Stimulated activated CD4-positive, alpha-beta T cell treated with anti-CD3 and anti-CD28 coated beads, Interleukin-1b, Interleukin-23, amount 100 ng/mL, for 4 hours (primary cell): ENCODE measurements at regions not wholly inside any gene's neighbourhood (a gene's known extent, or its start where the extent isn't known, plus 50 kb on each side); places are given as distances from the start of the nearest gene placed in this dataset.
"Not testable (repeated sequence)": the region's sequence is repeated elsewhere in the genome, so short reads cannot be mapped to it uniquely, and the experiment has no call there.

ENCODE experiments used
- DNase-seq, 2 donors: peaks; one replicate each; pipeline ENCODE4 v3.0.0-alpha.2; 2020; ENCODE audit warnings: low read depth in 2 of 2

DNA sequence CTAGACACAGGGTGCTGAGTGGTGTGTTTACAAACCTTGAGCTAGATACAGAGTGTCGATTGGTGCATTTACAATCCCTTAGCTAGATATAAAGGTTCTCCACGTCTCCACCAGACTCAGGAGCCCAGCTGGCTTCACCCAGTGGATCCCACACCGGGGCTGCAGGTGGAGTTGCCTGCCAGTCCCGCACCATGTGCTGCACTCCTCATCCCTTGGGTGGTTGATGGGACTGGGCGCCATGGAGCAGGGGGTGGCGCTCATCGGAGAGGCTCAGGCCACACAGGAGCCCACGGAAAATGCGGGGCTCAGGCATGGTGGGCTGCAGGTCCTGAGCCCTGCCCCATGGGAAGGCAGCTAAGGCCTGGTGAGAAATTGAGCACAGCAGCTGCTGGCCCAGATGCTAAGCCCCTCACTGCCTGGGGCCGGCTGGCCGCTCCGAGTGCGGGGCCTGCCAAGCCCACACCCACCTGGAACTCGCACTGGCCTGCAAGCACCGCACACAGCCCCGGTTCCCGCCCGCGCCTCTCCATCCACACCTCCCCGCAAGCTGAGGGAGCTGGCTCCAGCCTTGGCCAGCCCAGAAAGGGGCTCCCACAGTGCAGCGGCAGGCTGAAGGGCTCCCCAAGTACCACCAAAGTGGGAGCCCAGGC is 418.4 kb downstream of the KIF20B start:
- DNase-seq: not testable (repeated sequence)

DNA sequence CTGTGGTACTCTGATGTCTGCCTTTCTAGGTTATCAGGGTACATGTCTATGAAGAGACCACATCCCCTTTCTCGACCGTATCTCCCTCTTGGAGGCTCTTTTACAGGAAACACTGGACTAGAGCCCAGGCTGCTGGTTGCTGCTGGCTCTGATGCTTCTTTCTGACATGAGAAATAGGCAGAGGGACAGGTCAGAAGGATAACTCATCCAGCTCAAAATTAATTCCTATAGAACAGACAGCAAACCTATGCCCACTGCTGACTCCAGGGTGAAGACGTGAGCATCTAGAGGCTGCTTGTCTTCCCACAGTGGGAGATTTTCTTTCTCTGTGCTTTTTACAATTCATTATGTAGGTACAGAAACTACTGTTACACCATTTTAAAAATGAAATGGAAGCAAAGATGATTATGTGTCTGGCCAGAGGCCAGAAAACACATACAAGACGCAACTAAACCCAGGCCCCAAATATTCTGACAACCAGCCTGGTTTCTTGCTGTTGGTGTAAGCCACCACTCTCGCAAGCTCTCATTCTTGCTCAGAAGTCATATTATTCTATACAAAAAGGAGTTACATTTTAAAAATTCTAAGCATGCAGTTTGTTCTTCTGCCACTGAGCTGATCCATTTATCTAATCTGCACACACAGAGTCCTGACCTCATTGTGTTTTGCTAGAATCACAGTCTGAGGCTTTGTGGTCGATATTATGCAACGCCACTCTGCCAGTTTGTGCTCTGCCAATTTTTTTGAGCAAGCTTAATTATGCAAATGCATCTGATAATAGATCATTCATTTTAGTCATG is 424.3 kb downstream of the KIF20B start:
- DNase-seq: no peak

DNA sequence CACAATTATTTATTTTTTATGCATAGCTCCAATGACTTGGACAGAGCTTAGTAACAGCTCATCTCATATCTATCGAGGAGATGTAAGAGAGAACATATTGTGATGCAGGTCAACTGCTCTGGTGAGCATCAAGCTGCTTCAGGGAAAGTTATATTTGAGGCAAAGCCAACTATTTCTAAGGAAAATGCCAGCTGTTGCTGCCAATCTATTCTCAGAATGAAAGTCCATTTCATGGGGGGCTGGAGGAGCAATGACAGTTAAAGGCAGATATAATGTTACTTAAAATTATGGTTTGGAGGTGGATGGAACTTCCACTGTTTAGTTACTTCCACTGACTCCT is 424.8 kb downstream of the KIF20B start:
- no peak for DNase-seq

DNA sequence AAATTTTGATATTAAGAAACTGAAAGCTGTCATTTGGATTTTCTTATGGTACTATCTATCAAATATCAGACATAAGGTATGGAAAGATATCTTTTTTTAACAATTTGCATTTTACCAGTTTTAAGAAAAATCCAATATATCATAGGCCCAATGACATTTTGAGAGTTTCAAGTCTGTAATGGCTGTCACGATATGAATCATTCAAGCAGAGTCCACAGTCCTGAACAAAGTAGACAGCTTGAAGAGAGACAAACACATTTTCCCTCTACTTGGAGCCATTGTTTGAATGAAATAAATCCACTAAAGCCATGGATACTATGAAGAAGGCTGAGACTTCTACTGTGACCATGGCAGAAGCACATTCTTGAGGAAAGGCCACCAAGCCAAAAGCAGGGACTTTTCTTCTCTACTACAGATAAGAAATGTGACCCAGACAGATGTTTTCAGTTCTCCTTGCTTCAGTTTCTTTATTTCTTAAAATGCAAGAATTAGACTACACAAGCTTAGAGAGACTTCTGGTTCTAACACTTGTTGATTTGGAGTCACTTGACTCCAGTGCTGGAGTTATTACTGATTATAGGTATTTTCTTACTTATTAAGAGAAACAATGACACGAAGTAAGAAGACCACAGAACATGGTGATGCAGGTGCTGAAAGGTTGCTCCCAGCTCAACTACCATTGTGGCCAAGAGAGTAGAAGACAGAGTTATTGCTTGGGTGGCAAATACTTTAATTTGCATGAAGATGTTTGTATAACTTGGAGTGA is 429.1 kb downstream of the KIF20B start:
- no peak for DNase-seq

DNA sequence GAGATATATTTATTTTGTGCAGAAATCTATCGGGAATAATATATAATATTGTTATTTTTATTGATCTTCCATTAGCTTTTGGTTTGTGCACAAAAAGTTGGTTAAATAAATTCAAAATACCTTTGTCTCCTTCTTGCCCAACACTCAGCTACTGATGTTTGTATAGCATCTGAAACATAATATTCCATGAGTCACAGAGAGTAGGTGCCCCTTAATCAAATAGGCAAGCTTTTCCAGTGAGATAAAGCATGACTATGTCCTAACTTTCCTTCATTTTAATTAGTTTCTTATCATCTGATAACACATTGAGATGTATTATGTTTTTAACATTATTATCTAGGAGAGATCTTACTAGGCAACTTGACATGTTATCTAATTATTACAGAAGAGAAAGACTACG is 432.2 kb downstream of the KIF20B start:
- no peak for DNase-seq

DNA sequence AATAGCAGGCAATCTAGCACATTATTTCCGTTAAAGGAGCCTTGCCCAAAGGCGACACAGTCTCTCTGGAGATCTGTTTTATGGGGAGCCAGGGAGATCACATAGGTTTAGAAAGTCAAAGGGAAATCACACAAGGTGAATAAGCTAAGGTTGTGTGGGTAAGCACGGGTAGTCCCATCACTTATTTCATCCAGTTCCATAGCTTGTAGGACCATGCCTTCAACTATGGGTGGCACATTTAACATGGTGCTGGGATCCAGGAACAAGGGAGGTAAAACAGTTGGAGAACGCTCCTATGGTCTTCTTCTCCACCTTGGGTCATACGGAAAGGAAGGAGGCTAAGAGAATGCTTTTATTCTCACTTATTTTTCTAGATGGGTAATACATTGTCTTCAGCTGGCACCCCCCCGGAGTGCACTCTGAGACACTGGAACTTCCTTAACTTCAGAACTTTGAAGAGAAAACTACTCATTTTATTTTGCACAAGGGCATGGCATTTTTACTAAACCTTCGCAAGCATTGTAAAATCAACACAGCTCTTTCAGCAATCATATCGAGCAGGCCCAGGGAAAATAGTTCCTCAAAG is 435.4 kb downstream of the KIF20B start:
- no peak for DNase-seq

DNA sequence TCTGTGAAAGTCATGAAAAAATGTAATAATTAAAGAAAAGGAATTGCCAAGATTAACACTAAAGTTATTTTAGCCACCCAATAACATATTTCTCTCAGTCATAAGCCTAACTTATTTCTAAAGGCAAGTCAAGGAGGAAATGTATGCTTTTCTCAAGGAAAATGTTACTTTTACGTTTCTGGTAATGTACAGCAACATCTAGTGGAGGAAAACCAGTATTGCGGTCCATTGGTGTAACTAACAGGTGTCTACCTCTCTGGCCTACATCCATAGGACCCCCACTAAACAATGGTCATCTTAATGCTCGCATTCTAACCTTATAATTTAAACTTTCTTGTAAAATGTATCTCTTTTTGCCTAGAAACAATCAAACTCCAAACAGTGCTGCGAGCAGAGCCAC is 437.5 kb downstream of the KIF20B start:
- DNase-seq: no peak

DNA sequence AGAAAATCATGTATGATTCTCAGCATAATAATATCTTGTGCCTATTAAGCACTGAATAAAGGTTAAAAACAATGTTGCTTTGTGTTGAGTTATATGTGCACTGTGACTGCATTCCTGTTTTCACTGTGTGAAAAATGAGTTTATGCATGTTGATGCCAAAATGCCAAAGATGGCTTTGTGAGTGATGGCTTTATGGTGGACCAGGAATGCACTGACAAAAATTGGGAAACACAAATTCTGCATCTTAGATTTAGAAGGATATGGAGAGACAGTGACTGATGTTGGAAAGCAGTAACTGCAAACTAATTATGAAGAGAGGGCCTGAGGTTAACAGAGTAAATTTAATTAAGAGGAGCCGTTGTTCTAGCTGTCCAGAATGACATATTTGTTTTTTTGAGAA is 440.4 kb downstream of the KIF20B start:
- DNase-seq: no peak

DNA sequence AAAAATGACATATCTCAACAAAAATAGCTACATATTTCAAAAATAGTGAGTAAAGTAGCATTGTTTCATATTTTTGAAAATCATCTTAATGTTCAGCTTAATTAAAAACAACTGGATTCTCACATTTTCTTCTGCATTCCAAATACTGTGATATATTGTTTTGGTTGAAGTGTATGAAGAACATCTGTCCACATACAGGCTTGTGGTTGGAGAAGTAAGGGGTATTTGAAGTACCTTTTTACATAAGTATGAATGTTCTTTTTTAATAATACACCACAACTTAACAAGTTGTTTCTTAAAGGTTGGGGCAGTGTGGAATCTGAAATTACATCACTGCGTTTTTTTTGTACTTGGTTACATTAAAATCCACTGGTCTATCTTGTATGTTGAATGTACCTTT is 442.5 kb downstream of the KIF20B start:
- no peak for DNase-seq

DNA sequence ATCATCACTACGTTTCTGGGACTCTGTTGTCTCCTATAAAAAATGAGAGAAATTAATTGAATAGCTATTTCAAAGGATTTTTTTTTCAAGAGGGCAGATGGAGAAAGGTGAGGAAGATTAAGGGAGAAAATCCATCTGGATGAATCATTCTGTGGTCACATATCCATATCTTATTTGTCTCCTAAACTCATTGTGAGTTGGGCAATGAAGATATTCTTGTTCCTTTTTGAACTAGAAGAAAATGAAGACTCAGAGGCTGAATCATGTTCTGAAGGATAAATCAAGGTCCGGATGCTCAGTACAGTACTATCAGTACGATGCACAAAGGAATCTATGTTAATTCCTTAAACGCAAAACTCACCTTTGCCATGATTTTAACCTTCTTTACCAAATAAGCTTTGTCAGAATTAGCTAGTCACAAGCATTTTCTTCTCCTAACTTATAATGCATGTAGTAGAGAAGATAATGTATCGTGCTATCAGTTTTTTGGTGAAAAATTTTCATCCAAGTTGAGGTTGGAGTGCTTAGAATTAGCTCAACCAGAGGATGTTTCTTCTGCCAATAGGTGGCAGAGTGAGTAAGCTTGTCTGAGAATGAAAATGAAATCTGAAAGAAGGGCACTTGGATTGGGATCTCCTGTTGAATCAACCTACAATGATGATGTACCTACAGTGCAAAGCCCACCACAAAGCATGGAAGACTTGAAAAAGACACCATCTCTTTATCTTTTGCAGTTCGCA is 446.9 kb downstream of the KIF20B start:
- DNase-seq: no peak

DNA sequence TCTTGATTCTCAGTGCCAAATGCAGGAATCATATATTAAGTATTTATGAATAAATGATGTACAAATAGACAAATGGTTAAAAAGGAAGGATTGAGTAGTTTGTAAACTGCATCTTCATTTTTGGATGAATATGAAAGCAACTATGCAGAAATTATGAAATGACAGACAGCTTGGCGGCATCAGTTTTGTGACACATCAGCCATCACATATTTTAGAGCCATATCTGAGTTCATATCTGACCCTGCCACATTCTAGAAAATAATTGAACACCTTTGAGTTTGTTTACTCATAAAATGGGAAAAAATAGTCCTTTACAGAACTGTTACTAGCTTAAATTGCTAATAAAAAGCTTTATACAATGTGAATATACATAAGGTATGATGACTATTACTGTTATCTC is 448.2 kb downstream of the KIF20B start:
- DNase-seq: no peak

DNA sequence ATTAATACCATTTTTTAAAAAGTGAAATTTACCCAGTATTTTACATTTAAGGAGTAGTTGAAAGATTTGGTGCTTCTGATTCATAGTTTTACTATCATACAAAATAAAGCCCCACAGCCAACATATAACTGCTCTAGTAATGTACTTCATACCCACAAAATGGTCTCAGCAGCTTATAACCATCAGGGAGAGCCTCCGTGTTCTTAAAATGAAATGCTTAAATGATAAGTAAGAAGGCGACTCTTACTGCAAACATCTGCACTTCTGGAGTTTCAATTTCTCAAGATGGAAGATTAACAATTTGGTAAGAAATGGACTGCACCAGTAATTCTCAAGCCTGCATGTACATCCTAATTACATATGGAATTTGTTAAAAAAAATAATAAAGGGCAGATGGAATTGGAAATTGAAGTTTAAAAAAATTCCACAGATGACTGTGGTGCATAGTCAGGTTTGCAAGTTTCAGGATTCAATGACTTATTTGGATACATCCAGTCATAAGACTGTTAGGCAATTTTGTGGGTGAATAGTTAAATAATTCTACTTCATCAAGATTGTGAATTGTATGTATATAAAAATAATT is 461.0 kb downstream of the KIF20B start:
- DNase-seq: no peak

DNA sequence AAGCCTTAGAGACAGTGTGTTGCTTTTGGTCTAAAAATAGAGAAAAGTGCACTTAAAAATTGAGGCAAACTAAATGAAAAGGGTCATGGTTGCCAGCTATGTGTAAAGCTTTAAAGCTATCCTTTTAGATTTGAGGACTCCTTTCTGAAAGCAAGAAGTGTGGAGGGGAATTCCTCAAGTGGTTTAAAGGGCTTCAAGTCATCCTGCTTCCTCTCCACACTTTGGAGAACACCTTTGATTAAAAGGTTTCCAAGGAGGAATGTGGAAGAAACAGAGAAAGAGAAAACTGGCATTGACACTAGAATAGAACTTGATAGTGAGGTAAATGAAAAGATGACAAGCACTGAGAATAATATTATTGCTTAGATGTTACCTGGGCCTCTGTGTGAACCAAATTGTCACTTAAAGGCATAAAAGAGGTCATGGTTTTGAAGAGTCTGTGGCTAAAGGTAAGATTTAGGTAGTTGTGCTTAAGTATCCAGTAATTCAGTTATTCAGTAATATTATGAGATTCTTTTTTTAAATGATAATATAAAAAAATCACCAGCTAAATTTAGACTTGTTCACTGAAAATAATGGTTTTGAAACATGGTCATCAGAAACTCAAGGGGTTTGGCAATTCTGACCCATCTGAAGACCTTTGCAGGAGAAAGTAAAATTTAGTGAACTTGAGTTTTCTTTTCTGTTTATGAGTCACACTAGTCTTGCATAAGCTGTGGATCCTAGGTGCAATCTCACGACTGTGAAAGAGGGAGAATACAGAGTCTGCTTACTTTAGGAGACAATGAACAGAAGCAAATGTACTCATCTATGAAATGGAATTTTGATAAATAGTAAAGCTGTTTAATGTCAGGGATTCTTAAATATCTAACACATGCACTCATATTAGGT is 466.0 kb downstream of the KIF20B start:
- DNase-seq: no peak

DNA sequence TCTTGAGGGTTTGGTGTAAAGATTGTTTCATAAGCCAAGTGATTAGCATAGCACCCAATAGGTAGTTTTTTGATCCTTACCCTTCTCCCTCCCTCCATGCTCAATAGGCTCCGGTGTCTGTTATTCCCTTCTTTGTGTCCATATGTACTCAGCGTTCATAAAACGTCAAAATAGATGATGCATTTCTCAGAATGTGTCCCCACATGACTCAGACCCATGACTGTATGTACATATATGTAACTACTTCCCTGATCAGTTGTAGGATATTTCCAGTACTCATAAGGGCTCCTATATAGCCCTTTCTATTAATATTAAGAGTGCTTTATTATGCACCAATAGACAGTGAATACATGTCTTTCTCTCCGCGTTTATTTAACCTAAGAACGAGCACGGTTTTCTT is 466.9 kb downstream of the KIF20B start:
- no peak for DNase-seq

DNA sequence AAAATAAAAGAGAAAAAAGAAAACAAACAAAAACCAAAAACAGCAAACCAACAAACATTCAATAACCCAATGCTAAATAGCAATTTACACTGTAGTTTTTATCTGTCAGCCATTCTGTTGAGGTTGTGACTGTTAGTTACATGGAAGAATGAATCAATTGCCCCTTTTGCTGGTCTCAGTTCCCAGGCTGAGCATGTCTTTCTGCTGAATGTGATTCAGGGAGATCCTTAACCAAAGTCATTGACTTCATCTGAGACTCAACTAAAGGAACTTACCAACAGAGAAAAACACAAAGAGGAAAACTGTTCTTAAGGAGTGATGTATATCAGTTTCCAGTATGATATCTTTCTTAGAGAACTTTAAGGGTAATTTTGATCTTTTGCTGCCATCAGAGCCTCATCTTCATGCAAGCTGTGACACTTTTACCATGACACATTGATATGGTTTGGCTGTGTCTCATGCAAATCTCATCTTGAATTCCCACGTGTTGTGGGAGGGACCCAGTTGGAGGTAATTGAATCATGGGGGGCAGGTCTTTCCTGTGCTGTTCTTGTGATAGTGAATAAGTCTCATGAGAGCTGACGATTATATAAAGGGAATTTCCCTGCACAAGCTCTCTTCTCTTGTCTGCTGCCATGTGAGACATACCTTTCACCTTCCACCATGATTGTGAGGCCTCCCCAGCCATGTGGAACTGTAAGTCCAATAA is 469.8 kb downstream of the KIF20B start:
- DNase-seq: no peak

DNA sequence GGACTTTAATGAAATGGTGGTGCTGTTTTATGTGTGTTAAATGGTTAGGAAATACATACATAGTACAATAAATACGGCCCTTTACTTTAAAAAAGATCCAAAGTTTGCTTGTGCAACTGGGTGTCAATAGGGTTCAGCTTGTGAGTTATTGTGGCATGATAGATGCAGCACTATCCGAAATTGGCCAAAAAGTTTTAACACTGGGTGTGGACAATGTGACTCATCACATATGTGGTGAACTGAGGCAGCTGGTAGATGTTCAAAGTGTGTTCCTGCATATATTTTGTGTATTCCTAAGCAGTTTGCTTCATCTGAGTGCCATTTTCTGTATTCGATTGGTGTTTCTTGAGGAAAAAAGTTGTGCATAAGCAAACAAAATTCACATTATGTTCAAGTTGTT is 473.1 kb downstream of the KIF20B start:
- no peak for DNase-seq

DNA sequence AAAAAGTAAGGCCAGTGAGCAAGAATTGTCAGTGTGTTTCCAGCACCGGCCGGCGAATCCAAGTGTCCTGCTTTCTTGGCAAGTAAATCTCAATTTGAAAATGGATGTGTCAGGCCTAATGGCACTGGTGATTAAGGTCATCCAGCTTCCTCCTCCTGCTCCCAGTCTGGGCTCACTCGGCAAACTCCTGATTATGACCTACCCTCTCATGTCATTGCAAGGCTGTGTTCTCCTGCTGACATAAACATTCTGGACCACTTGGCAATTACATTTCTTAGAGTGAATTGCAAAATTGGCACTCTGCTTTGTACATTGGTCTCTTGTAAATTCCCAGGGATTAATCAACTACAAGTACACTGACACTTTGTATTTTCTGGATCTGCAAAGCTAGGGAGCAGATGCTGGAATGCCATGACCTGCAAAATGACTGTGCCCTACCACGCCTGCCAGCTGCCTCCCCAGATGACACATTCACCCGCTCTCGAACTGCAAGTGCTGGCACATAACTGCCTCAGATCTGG is 473.8 kb downstream of the KIF20B start:
- DNase-seq: no peak

DNA sequence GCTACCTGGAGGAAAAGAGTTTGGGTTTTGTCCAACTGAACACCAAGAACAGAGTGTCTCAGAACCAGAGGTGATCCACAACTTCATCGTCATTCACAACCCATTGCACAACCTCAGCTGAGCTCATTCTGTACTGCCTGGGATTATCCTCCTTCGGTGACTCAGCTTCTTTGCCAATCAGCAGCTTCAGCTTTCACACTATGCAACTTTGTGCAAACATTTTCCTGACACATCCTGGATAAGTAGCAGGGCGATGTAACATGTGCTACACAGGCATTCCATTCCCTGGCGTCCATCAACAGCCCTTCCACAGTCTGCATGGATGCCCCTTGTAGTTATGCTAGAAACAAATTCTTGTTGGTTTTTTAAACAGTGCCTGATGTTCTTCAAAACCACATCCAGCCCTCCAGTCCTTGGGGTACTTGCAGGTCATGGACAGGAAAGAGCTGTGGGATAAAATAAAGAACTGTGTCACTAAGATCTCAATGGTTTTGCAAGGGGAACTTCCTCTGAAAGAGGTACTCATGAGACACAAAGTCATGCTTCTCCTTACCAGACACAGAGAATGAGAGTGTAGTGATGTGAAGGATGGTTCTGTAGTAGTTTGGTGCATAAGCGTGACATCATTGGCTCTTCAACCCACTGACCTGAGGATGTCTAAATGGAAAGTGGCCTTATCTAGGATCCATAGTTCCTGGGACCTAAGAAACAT is 478.5 kb downstream of the KIF20B start:
- no peak for DNase-seq
